GM18951 (cell line): ENCODE measurements at regions not wholly inside any gene's neighbourhood (a gene's known extent, or its start where the extent isn't known, plus 50 kb on each side); places are given as distances from the start of the nearest gene placed in this dataset.
"Not testable (repeated sequence)": the region's sequence is repeated elsewhere in the genome, so short reads cannot be mapped to it uniquely, and the experiment has no call there.

Experiments
- POLR2A ChIP-seq: IDR thresholded peaks from 4 replicates; pipeline ENCODE4 v1.6.1; 2011; ENCODE audit warnings: mild to moderate bottlenecking; ENCODE audit not compliant: insufficient read length, insufficient read depth; ENCODE audit errors: extremely low read depth
- in situ Hi-C: fragments of 300-500 bp; cut with MboI; formaldehyde crosslinking; loops from one replicate; pipeline ENCODE4 v1.12.0; 2022; ENCODE audit warnings: low sequenced_read_pairs, mixed read lengths, inconsistent platforms; ENCODE audit not compliant: unreplicated experiment

DNA sequence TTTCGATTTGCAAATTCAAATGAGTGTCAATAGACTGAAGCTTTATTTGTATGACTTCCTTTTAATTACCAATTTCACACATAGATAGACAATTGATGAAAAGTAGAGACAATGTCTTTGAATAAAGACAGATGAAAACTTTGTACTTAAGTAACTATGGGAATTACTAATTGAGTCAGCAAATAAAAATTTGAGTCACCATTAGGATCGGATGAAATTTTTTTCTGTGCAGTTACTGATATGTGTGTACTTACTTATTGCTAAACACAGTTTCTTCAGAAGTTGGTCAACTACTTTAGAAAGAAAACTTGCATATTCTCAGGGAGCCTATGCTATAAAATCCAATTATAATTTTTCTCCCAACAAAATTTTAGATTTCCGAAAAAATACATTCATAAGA, 224.9 kb upstream of the SLC16A7 start:
- in situ Hi-C loops: no loop called here
- TF ChIP-seq POLR2A: no peak

- in situ Hi-C loops: no loop called here
- TF ChIP-seq POLR2A: no peak
Observed at GRCh38 chr12:59365133-59365532, 230.7 kb upstream of the SLC16A7 start.

DNA sequence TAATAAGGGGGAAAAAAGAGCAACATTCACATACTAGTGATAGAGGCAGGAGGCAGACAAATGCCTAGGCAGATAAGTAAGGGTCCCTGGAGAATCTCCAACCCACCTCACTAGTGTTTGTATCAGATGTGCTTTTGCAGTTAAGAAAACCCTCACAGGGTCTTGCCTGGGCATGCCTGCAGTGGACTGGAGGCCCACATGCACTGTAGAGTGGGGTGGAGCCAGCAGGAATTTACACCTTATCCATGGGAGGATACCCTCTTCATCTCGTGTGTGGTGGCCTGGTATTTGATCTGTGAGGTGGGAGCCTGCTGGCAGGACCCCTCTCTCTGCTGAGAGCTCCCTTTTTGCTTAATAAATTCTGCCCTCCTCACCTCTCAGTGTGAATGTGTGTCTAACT, 238.0 kb upstream of the SLC16A7 start:
- no peak for TF ChIP-seq POLR2A
- in situ Hi-C loops: no loop called here

GRCh38 chr12:59346248-59346647, 249.6 kb upstream of the SLC16A7 start:
- in situ Hi-C loops: not testable (repeated sequence)

DNA sequence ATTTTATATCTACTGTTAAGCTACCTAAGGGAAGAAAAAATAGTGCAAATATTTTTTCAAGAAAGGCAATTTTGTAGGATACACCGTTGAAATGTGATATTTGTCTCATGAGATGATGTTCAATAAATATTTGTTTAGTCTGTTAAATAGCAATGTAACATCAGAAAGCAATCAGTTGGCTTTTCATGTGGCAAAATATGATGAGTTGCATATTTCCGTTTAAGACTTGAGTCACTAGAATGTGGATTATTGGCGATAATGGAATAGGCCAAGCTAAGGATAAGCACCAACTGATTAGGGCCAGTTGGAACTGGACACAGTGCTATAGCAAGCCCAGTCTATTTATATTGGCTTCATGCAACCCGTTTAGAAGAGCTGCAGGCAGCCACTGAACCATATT, 250.4 kb upstream of the SLC16A7 start:
- no peak for TF ChIP-seq POLR2A
- in situ Hi-C loops: no loop called here

GRCh38 chr12:59344224-59344623, 251.6 kb upstream of the SLC16A7 start:
- in situ Hi-C loops: no loop called here
- no peak for TF ChIP-seq POLR2A

DNA sequence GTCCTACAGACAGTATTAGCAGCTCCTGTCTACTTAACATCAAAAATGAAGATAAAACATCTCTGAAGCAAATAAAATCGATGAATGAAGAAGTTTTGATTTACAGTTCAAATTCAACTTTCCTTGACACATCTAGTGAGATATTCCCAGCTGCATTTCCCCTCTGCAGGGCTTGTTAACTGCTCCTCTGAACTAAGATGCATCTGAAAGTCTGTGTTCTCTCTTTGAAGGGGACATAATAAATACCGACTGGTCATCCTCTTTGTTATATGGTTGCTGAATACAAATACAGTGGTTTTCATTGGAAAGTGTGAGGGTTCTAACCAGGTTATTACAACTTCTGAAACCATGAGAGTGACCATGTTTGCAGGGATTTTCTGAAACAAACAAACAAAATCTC, 266.4 kb upstream of the SLC16A7 start:
- in situ Hi-C loops: no loop called here
- TF ChIP-seq POLR2A: no peak

DNA sequence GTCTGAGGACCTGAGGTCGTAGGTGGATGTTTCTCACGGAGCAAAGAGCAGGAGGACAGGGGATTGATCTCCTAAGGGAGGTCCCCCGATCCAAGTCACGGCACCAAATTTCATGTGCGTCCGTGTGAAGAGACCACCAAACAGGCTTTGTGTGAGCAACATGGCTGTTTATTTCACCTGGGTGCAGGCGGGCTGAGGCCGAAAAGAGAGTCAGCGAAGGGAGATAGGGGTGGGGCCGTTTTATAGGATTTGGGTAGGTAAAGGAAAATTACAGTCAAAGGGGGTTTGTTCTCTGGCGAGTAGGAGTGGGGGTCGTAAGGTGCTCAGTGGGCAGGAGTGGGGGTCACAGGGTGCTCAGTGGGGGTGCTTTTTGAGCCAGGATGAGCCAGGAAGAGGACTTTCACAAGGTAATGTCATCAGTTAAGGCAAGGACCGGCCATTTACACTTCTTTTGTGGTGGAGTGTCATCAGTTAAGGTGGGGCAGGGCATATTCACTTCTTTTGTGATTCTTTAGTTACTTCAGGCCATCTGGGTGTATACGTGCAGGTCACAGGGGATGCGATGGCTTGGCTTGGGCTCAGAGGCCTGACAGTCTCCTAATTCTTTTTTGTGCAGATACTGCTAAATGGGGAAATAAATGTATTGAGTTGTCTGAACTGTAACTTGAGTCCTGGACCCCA, 267.3 kb upstream of the SLC16A7 start:
- in situ Hi-C loops: not testable (repeated sequence)

DNA sequence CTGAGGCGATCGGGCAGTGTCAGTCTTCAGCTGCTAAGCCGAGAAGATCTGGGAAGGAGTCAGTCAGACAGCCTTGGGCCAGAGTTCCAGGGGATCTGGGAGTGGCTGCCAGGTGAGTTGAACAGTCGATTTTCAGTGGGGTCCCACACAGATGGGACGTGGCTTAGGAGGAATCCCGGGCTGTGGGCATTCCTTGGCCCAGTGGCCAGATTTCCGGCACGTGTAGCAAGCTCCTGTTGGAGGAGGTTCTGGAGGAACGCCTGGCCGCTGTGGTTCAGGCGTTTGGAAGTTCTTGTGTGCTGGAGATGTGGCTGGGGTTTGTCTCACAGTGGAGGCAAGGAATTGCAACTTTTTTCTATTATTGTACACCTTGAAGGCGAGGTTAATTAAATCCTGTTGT, 269.4 kb upstream of the SLC16A7 start:
- in situ Hi-C loops: not testable (repeated sequence)

DNA sequence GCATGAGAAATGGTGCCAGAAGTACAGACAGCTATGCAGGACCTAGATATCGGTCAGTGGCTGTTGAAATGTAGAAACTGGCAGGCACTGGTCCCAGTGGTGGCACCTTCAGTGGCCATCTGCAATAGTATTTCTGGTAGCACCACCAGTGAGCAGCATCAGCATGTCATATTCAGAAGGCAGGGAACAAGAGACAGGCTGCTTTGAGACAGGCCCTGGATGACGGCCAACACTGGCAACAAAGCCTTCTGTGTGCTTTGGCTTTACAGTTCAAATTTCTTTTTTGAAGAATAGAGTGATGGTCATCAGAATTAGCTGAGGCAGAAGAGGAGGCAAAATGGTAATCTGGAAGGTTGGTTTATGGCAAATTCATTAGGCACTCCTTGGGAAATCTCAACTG, 273.4 kb upstream of the SLC16A7 start:
- in situ Hi-C loops: no loop called here
- TF ChIP-seq POLR2A: no peak

GRCh38 chr12:59321278-59321677, 274.6 kb upstream of the SLC16A7 start:
- no peak for TF ChIP-seq POLR2A
- in situ Hi-C loops: no loop called here

DNA sequence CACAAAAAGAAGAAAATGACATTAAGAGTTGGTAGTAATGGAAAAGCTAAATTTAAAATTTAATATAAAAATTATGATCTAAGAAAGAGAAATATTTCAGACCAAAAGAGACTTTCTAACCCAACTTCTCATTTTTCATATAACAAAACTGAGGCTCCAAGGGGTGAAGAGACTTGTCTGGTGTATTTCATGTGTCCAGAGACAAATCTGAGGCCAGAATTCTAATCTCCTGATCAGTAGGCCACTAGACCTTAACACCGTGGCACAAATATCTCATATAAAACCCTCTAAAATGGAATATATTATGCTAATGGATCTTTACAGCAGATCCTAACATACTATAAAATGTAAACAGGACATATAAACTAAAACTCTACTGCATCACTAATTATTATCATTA, 275.7 kb upstream of the SLC16A7 start:
- in situ Hi-C loops: no loop called here

GRCh38 chr12:59318940-59319339, 276.9 kb upstream of the SLC16A7 start:
- TF ChIP-seq POLR2A: no peak
- in situ Hi-C loops: no loop called here

More for the DNA sequence above, 275.7 kb upstream of the SLC16A7 start:
- no peak for TF ChIP-seq POLR2A

- no peak for TF ChIP-seq POLR2A
- in situ Hi-C loops: no loop called here
Observed at GRCh38 chr12:59317598-59317997, 278.2 kb upstream of the SLC16A7 start.

GRCh38 chr12:59316938-59317337, 278.9 kb upstream of the SLC16A7 start:
- in situ Hi-C loops: no loop called here
- no peak for TF ChIP-seq POLR2A

GRCh38 chr12:59316354-59316753, 279.5 kb upstream of the SLC16A7 start:
- in situ Hi-C loops: not testable (repeated sequence)

DNA sequence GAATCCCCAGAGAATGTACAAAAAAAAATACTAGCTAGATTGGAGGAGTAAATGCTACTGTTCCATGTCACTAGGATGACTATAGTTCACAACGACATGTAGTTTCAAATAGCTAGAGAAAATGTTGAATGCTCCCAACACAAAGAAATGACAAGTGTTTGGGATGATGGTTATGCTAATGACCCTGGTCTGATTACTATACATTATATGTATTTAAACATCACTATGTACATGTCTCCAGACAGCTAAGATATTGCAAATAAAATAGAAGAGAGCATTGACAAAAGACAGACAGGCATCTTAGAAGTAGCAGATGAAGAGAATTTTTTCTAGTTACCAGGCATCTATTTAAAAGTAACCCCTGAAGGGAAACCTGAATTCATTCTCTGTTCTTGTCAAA, 281.6 kb upstream of the SLC16A7 start:
- TF ChIP-seq POLR2A: no peak
- in situ Hi-C loops: no loop called here
